A673 (cell line): ENCODE measurements at regions not wholly inside any gene's neighbourhood (a gene's known extent, or its start where the extent isn't known, plus 50 kb on each side); places are given as distances from the start of the nearest gene placed in this dataset.

Experiments
- BruUV-seq: library from RNA; stranded (reverse); fragments of 400-500 nt; replicated peaks from 2 replicates; lab custom pipeline; 2021; lab: Mats Ljungman, UMichigan
- CTCF ChIA-PET: fragments of 300-600 bp; sonication (Branson Sonifier 250); formaldehyde crosslinking; loops from one replicate; lab custom pipeline; 2022; ENCODE audit warnings: antibody characterized with exemption; lab: Charles Lee
- POLR2A ChIA-PET: fragments of 300-600 bp; sonication (Branson Sonifier 250); formaldehyde crosslinking; loops from one replicate; lab custom pipeline; 2022; ENCODE audit warnings: antibody characterized with exemption; ENCODE audit not compliant: low non-redundant PET; lab: Charles Lee
- DNase-seq: peaks from one replicate; pipeline ENCODE4 v3.0.0-alpha.2; 2015; ENCODE audit warnings: low spot score
- H3K27ac ChIP-seq: fragments of 200-600 bp; sonication (generic); 2 replicates; pipeline ENCODE4 v1.5.1; 2016; ENCODE audit warnings: mixed run types, low read depth, mild to moderate bottlenecking, mixed read lengths, antibody characterized with exemption, low read length; ENCODE audit not compliant: poor library complexity, severe bottlenecking
- H3K27me3 ChIP-seq: fragments of 200-600 bp; sonication (generic); replicated peaks from 2 replicates; pipeline ENCODE4 v1.6.1; 2017; ENCODE audit warnings: mixed run types, low read depth, mild to moderate bottlenecking, mixed read lengths, antibody characterized with exemption, low read length; ENCODE audit not compliant: insufficient read depth, poor library complexity
- H3K36me3 ChIP-seq: fragments of 200-600 bp; sonication (generic); 2 replicates; pipeline ENCODE4 v1.6.1; 2016; ENCODE audit warnings: mixed run types, mild to moderate bottlenecking, mixed read lengths, antibody characterized with exemption, low read length; ENCODE audit not compliant: insufficient read depth, poor library complexity, severe bottlenecking
- H3K4me1 ChIP-seq: fragments of 200-600 bp; sonication (generic); 2 replicates; pipeline ENCODE4 v1.6.1; 2017; ENCODE audit warnings: mixed run types, mild to moderate bottlenecking, mixed read lengths, antibody characterized with exemption, low read length; ENCODE audit not compliant: insufficient read depth, poor library complexity, severe bottlenecking
- H3K4me3 ChIP-seq: fragments of 200-600 bp; sonication (generic); 2 replicates; pipeline ENCODE4 v1.5.1; 2016; ENCODE audit warnings: low read depth, mixed run types, mild to moderate bottlenecking, mixed read lengths, low read length; ENCODE audit not compliant: poor library complexity, severe bottlenecking
- H3K9me3 ChIP-seq: fragments of 200-600 bp; sonication (generic); 2 replicates; pipeline ENCODE4 v1.6.1; 2016; ENCODE audit warnings: mixed run types, low read depth, mild to moderate bottlenecking, mixed read lengths, antibody characterized with exemption, low read length; ENCODE audit not compliant: poor library complexity, severe bottlenecking
- CTCF ChIP-seq: fragments of 300-800, 200-600 bp; sonication (generic); conservative IDR thresholded peaks from 2 replicates; pipeline ENCODE4 v1.5.1; 2017; ENCODE audit warnings: low read depth, mild to moderate bottlenecking, antibody characterized with exemption, low read length, moderate library complexity, mixed read lengths
- EZH2 ChIP-seq: fragments of 200-600 bp; sonication (generic); IDR thresholded peaks from 2 replicates; pipeline ENCODE4 v1.6.1; 2017; ENCODE audit warnings: borderline replicate concordance, low read depth, mild to moderate bottlenecking, mixed read lengths, antibody characterized with exemption, low read length; ENCODE audit not compliant: poor library complexity, severe bottlenecking
- intact Hi-C: fragments of 100-400 bp; cut with micrococcal nuclease; formaldehyde crosslinking; loops from one replicate; pipeline ENCODE4 v1.10.0; 2022; ENCODE audit not compliant: unreplicated experiment

- TF ChIP-seq EZH2 (no peak), CTCF (no peak)
- DNase-seq, result no peak
- ChIA-PET POLR2A (no interaction called here), CTCF (no interaction called here)
- Histone ChIP-seq H3K27me3 (no peaks in the 10 kb centered on the region), H3K27ac (no peak overlapping the region), H3K9me3 (no peaks in the 10 kb centered on the region), H3K36me3 (no peaks in the 10 kb centered on the region), H3K4me1 (no peaks in the 10 kb centered on the region), H3K4me3 (no peak overlapping the region)
- no TSS peak for BruUV-seq
- intact Hi-C loops, result no loop called here
Measured at GRCh38 chr3:113091417-113091816, 100.6 kb downstream of the GTPBP8 start.

- intact Hi-C loops, result no loop called here
- POLR2A ChIA-PET, result no interaction called here
Measured at GRCh38 chr3:113092746-113093145, 102.0 kb downstream of the GTPBP8 start.

GRCh38 chr3:113094337-113095221, 103.8 kb downstream of the GTPBP8 start:
- H3K27ac ChIP-seq, result no peak overlapping the region

More at GRCh38 chr3:113092746-113093145, 102.0 kb downstream of the GTPBP8 start:
- Histone ChIP-seq H3K27ac (no peak overlapping the region), H3K27me3 (no peaks in the 10 kb centered on the region), H3K4me3 (no peak overlapping the region), H3K36me3 (no peaks in the 10 kb centered on the region), H3K4me1 (no peaks in the 10 kb centered on the region), H3K9me3 (no peaks in the 10 kb centered on the region)
- TF ChIP-seq CTCF, result no peak
- TF ChIP-seq EZH2, result no peak
- DNase-seq, result no peak
- CTCF ChIA-PET, result no interaction called here
- no TSS peak for BruUV-seq

More at GRCh38 chr3:113094337-113095221, 103.8 kb downstream of the GTPBP8 start:
- H3K9me3 ChIP-seq, result no peaks in the 10 kb centered on the region
- TF ChIP-seq CTCF (no peak), EZH2 (no peak)
- no peak overlapping the region for H3K4me3 ChIP-seq
- H3K4me1 ChIP-seq, result no peaks in the 10 kb centered on the region
- no peaks in the 10 kb centered on the region for H3K27me3 ChIP-seq
- intact Hi-C loops, result no loop called here
- POLR2A ChIA-PET, result no interaction called here
- no peak for DNase-seq
- CTCF ChIA-PET, result no interaction called here
- BruUV-seq, result no TSS peak
- H3K36me3 ChIP-seq, result no peaks in the 10 kb centered on the region
